Pulmonary artery endothelial cell (primary cell): ENCODE measurements at regions not wholly inside any gene's neighbourhood (a gene's known extent, or its start where the extent isn't known, plus 50 kb on each side); places are given as distances from the start of the nearest gene placed in this dataset.
"Not testable (repeated sequence)": the region's sequence is repeated elsewhere in the genome, so short reads cannot be mapped to it uniquely, and the experiment has no call there.

ENCODE experiments used
- DNase-seq: peaks from one replicate; pipeline ENCODE4 v3.0.0-alpha.2; 2011; ENCODE audit warnings: low read depth, low spot score

GRCh38 chr4:131734321-131734720, 1414.8 kb upstream of the PCDH10 start:
- not testable (repeated sequence) for DNase-seq

GRCh38 chr4:131734851-131735385, 1414.2 kb upstream of the PCDH10 start:
- not testable (repeated sequence) for DNase-seq

- not testable (repeated sequence) for DNase-seq
Measured at GRCh38 chr4:131738991-131739390, 1410.1 kb upstream of the PCDH10 start.

- DNase-seq: not testable (repeated sequence)
Measured at GRCh38 chr4:131741836-131742235, 1407.3 kb upstream of the PCDH10 start.

GRCh38 chr4:131742536-131743205, 1406.4 kb upstream of the PCDH10 start:
- DNase-seq: not testable (repeated sequence)

GRCh38 chr4:131743348-131743747, 1405.7 kb upstream of the PCDH10 start:
- DNase-seq: not testable (repeated sequence)

GRCh38 chr4:131747203-131747602, 1401.9 kb upstream of the PCDH10 start:
- DNase-seq: not testable (repeated sequence)

GRCh38 chr4:131749224-131749623, 1399.9 kb upstream of the PCDH10 start:
- DNase-seq: not testable (repeated sequence)

GRCh38 chr4:131750006-131750405, 1399.1 kb upstream of the PCDH10 start:
- DNase-seq: not testable (repeated sequence)

- DNase-seq: not testable (repeated sequence)
Measured at GRCh38 chr4:131750469-131750868, 1398.6 kb upstream of the PCDH10 start.

- not testable (repeated sequence) for DNase-seq
Measured at GRCh38 chr4:131762234-131762633, 1386.9 kb upstream of the PCDH10 start.

- no peak for DNase-seq
Measured at GRCh38 chr4:131764730-131765129, 1384.4 kb upstream of the PCDH10 start.

- DNase-seq: not testable (repeated sequence)
Measured at GRCh38 chr4:131774382-131774781, 1374.7 kb upstream of the PCDH10 start.

- DNase-seq: not testable (repeated sequence)
Measured at GRCh38 chr4:131810565-131810964, 1338.5 kb upstream of the PCDH10 start.
